Nephron progenitor cell (in vitro differentiated cells): ENCODE measurements at regions not wholly inside any gene's neighbourhood (a gene's known extent, or its start where the extent isn't known, plus 50 kb on each side); places are given as distances from the start of the nearest gene placed in this dataset.

Experiments used
- DNase-seq: peaks from one replicate; pipeline ENCODE4 v3.0.0; 2021
- H3K27ac Mint-ChIP-seq: 2 replicates; pipeline ENCODE4 v1.8.0; 2021; ENCODE audit warnings: mild to moderate bottlenecking, moderate library complexity, mixed read lengths
- H3K27me3 Mint-ChIP-seq: 2 replicates; pipeline ENCODE4 v1.8.0; 2021; ENCODE audit warnings: mild to moderate bottlenecking, low read depth, mixed read lengths; ENCODE audit not compliant: poor library complexity
- H3K36me3 Mint-ChIP-seq: 2 replicates; pipeline ENCODE4 v1.8.0; 2021; ENCODE audit warnings: low read depth, mixed read lengths
- H3K4me1 Mint-ChIP-seq: 2 replicates; pipeline ENCODE4 v1.8.0; 2021; ENCODE audit warnings: mixed read lengths
- H3K4me3 Mint-ChIP-seq: 2 replicates; pipeline ENCODE4 v1.8.0; 2021; ENCODE audit warnings: mild to moderate bottlenecking, moderate library complexity, mixed read lengths
- H3K9me3 Mint-ChIP-seq: 2 replicates; pipeline ENCODE4 v1.8.0; 2021; ENCODE audit warnings: mild to moderate bottlenecking, moderate library complexity, mixed read lengths
- CTCF ChIP-seq: fragments of 200-600 bp; sonication (generic); IDR thresholded peaks from 2 replicates; pipeline ENCODE4 v1.5.0; 2021; ENCODE audit warnings: antibody characterized with exemption

- H3K36me3 Mint-ChIP-seq = no peaks in the 10 kb centered on the region
- H3K4me3 Mint-ChIP-seq = no peak overlapping the region
- peaks cover 13% of the 10 kb centered on the region for H3K27me3 Mint-ChIP-seq
- no peak for TF ChIP-seq CTCF
- no peak for DNase-seq
- no peak overlapping the region for H3K27ac Mint-ChIP-seq
- peaks cover 14% of the 10 kb centered on the region for H3K4me1 Mint-ChIP-seq
- H3K9me3 Mint-ChIP-seq = no peaks in the 10 kb centered on the region
Measured at GRCh38 chr2:128796321-128796720, 477.7 kb upstream of the HS6ST1 start.

- TF ChIP-seq CTCF = no peak
- Mint-ChIP-seq H3K4me1 (peaks cover 14% of the 10 kb centered on the region), H3K36me3 (no peaks in the 10 kb centered on the region), H3K4me3 (no peak overlapping the region), H3K9me3 (no peaks in the 10 kb centered on the region), H3K27ac (no peak overlapping the region), H3K27me3 (peaks cover 13% of the 10 kb centered on the region)
- DNase-seq = no peak
Measured at GRCh38 chr2:128797092-128797491, 478.4 kb upstream of the HS6ST1 start.

GRCh38 chr2:128797533-128797932 is 478.9 kb upstream of the HS6ST1 start:
- Mint-ChIP-seq H3K36me3 (no peaks in the 10 kb centered on the region), H3K27me3 (peaks cover 13% of the 10 kb centered on the region), H3K4me1 (peaks cover 14% of the 10 kb centered on the region), H3K27ac (no peak overlapping the region), H3K9me3 (no peaks in the 10 kb centered on the region), H3K4me3 (no peak overlapping the region)
- no peak for TF ChIP-seq CTCF
- DNase-seq = no peak

GRCh38 chr2:128797937-128798336 is 479.3 kb upstream of the HS6ST1 start:
- H3K36me3 Mint-ChIP-seq = no peaks in the 10 kb centered on the region
- H3K9me3 Mint-ChIP-seq = no peaks in the 10 kb centered on the region
- H3K4me1 Mint-ChIP-seq = peaks cover 18% of the 10 kb centered on the region
- DNase-seq = no peak
- H3K27me3 Mint-ChIP-seq = peaks cover 13% of the 10 kb centered on the region
- H3K4me3 Mint-ChIP-seq = no peak overlapping the region
- no peak overlapping the region for H3K27ac Mint-ChIP-seq
- TF ChIP-seq CTCF = no peak

GRCh38 chr2:128798502-128799283 is 480.0 kb upstream of the HS6ST1 start:
- Mint-ChIP-seq H3K27ac (peak overlapping the region; percentile 81), H3K4me1 (peaks cover 20% of the 10 kb centered on the region), H3K27me3 (peaks cover 17% of the 10 kb centered on the region), H3K9me3 (no peaks in the 10 kb centered on the region), H3K4me3 (no peak overlapping the region), H3K36me3 (no peaks in the 10 kb centered on the region)
- no peak for DNase-seq
- TF ChIP-seq CTCF = no peak

- no peak for DNase-seq
- Mint-ChIP-seq H3K9me3 (no peaks in the 10 kb centered on the region), H3K4me1 (peaks cover 18% of the 10 kb centered on the region)
Measured at GRCh38 chr2:128799284-128799552, 480.6 kb upstream of the HS6ST1 start.

More at GRCh38 chr2:128799284-128799552, 480.6 kb upstream of the HS6ST1 start:
- Mint-ChIP-seq H3K27ac (no peak overlapping the region), H3K27me3 (peaks cover 17% of the 10 kb centered on the region), H3K4me3 (no peak overlapping the region), H3K36me3 (no peaks in the 10 kb centered on the region)
- TF ChIP-seq CTCF = no peak
